NOMO-1 treated with dmso at 0.1 percent for 144 hours (cell line): ENCODE measurements at regions not wholly inside any gene's neighbourhood (a gene's known extent, or its start where the extent isn't known, plus 50 kb on each side); places are given as distances from the start of the nearest gene placed in this dataset.
"Not testable (repeated sequence)": the region's sequence is repeated elsewhere in the genome, so short reads cannot be mapped to it uniquely, and the experiment has no call there.

Source experiments
- DNase-seq: peaks from one replicate; lab custom pipeline; 2025; ENCODE audit not compliant: unreplicated experiment; lab: John Stamatoyannopoulos, UW

GRCh38 chr13:18995259-18995873 is 186.3 kb downstream of the TUBA3C start:
- DNase-seq = no peak

GRCh38 chr13:18993884-18994660 is 187.6 kb downstream of the TUBA3C start:
- DNase-seq = no peak

DNA sequence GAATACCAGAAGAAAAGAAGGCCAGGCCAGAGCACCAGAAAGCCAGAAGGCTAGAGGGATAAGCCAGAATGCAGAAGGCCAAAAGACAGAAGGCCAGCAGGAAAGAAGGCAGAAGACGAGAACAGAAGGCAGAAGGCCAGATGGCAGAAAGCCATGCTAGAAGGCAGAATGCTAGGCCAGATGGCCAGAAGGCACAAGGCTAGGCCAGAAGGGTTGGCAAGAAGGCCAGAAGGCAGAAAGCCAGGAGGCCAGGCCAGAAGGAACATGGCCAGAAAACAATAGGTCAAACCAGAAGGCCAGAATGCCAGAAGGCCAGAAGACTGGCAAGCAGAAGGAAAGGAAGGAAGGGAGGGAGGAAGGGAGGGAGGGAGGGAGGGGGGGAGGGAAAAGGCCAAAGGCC is 188.8 kb downstream of the TUBA3C start:
- no peak for DNase-seq

DNA sequence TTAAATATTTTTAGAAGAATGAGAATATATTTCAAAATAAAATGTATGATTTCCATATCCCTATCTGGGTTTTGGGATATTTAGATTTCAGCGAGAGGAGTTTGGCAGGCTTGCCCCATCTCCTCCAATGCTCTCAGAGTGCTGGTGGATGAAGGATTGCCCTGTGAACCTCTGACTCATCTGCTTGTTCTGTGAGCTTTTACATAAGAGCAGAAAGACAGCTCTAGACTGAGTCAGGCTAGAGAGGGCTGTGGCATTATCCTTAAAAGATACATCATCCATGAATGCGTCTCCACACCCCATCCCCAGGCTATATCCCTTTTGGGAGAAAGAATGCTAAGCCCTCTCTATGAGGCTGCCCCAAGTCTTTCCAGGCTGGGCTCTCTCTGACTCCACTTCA is 190.6 kb downstream of the TUBA3C start:
- no peak for DNase-seq

DNA sequence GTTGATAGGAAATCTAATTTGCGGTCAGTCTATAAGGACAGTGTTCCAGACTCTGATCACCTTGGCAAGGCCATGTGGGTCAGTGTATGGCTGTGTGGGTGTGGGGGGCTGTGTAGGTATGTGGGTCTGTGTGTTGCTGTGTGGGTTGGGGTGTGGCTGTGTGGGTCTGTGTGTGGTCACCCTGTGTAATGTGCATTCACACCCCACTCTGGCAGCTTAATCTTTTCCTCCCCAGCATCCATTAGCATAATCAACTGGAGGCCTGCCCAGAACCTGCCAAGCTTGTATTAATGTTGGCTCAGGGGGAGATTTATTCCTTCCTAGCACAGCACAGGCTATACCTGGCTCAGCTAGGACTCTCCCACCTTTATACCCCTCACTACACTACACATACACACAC is 203.2 kb downstream of the TUBA3C start:
- DNase-seq = no peak

GRCh38 chr13:18977857-18978256 is 203.8 kb downstream of the TUBA3C start:
- DNase-seq = no peak

- no peak for DNase-seq
These were observed 209.9 kb downstream of the TUBA3C start for GRCh38 chr13:18971576-18972219.

DNA sequence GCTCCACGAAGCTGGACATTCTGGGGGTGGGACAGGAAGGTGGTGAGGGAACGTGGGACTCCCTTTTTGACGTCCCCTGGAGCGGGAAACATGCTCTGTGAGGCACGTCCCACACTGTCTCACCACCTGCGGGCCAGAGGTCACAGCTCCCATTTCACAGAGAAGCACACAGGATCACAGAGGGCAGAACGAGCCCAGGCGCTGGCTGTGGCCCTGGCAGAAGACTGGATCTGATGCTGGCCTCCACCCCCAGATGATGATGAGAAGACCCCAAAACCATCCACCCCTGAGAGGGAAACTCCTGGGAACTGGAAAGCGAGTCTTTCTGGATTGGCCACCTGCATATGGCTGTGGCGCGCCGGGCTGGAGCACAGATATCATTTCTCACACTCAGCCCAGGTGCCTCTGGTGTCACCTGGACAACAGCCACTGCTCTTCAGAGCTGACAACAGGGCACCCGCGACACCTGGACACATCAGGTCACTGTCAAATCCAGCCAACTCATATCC is 216.2 kb downstream of the TUBA3C start:
- DNase-seq = no peak

- no peak for DNase-seq
These were observed 216.7 kb downstream of the TUBA3C start for GRCh38 chr13:18964942-18965341.

DNA sequence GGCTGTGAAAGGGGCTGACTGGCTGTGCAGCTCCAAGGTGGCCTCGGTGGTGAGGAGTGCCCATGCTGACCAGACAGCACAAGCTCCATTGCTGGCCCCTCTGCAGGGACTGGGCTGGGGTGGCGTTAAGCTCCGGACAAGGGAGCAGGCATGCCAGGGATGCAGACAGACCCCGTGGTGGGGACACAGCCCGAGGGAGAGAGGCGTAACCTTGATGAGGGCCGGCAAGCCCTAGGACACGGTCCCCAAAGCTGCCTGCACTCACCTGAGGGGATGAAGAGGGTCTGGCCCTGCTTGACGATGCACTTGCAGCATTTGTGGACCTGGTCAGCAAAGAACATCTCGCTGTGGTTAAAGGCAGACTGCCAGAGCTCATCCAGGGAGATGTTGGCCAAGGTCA is 217.9 kb downstream of the TUBA3C start:
- DNase-seq = not testable (repeated sequence)

DNA sequence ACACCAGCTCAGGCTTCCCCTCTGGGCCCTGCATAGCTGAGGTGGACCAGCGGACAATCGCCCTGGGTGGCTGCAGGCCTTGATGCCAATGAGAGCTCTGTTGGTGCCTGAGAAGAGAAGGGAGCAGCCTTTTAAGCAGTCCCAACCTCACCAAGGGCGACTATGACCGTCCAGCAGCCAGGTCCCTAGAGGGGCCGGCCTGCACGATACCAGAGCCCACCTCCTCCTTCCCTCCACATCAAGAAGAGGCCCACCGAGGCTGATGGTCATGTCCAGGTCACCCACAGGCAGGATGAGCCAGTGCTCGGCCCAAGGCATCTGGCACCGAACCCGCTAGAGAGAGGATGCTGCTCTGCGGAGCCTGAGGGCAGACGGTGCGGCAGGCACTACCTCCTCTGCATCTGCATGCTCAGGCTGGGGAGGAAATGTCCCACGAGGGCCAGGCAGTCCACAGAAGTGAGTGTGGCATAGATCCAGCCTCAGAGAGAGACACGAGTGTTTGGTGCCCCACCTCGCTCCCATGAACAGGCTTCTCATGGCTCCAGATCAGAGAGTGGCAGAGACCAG is 219.4 kb downstream of the TUBA3C start:
- DNase-seq = no peak

DNA sequence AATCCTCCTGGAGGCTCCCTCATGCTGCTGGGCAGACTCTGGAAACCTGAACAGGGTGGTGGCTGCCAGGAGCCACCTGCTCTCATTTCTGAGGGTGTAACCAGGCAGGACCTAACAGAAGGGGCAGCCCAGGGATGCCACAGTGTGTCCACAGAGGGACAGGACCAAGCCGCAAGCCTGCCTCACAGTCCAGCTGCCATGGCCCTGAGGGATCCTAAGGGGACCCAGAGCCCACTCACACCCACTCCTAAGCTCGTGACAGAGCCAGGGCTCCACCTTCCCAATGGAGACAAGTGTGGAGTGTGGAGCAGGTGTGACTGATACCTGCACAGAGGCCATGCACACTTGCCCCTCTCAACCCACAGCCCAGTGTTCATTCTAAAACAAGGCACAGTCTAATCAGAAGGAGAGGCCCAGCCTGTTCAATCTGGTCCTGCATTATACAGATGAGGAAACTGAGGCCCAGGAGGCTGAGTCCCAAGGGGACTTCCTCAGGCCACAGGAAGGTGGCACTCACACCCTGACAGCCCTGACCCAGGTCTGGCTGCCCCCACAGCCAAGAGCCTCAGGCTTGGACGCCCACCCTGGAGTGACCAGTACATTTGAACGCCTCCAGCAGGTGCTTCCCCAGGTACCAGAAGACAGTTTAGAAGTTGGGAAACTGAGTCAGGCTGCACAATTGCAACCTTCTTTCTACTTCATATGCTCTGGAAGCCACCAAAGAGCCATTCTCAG is 220.1 kb downstream of the TUBA3C start:
- no peak for DNase-seq

- no peak for DNase-seq
These were observed 220.9 kb downstream of the TUBA3C start for GRCh38 chr13:18960637-18961227.

DNA sequence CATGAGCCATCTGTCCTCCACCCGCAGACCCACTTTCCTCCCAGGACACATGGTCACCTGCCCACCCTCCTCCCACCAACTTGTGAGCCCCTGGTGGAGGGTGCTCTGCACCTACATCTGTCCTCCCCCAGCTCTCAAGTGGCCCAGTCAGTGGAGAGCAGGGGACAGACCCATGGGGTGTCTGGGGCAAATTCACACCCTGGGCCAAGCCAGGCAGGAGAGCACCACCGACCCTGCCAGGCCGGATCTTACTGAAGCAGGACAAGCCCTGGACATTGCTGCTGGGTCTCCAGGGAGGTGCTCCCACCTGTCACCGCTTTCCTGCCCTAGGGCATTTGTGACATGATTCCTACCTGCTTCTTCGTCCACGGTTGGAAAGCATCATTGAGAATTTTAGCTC is 221.6 kb downstream of the TUBA3C start:
- no peak for DNase-seq

DNA sequence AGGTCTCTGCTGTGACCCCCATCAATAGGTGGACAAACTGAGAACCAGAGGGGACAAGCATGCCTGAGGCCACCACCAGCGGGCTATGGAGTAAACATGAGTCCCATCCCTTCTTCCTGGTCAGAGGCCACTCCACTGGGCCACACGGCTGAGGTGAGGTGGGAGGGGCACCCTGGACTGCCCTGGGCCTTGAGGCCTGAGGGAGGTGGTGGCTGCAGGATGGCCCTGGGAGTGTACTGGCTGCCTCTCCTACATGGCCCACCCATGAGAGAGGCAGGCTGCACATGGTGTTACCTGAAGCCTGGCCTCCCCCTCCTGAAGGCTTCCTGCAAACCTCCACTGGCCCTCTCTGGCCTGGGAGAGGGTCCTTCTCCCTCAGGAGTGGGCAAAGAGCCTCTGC is 222.4 kb downstream of the TUBA3C start:
- no peak for DNase-seq

- no peak for DNase-seq
These were observed 225.0 kb downstream of the TUBA3C start for GRCh38 chr13:18956473-18957078.

GRCh38 chr13:18954254-18954653 is 227.4 kb downstream of the TUBA3C start:
- DNase-seq = no peak

GRCh38 chr13:18953139-18953930 is 228.3 kb downstream of the TUBA3C start:
- DNase-seq = no peak

GRCh38 chr13:18952225-18953016 is 229.2 kb downstream of the TUBA3C start:
- DNase-seq = no peak
